HEK293T (cell line): ENCODE measurements at regions not wholly inside any gene's neighbourhood (a gene's known extent, or its start where the extent isn't known, plus 50 kb on each side); places are given as distances from the start of the nearest gene placed in this dataset.
"Not testable (repeated sequence)": the region's sequence is repeated elsewhere in the genome, so short reads cannot be mapped to it uniquely, and the experiment has no call there.

Experiments used
- CTCF ChIA-PET: fragments of 350-600 bp; formaldehyde crosslinking; extraction: SDS; loops from one replicate; lab custom pipeline; 2021; ENCODE audit warnings: antibody characterized with exemption, inconsistent platforms; lab: Yijun Ruan, JAX
- POLR2A ChIA-PET: fragments of 350-600 bp; formaldehyde crosslinking; extraction: SDS; loops from one replicate; lab custom pipeline; 2020; ENCODE audit warnings: antibody characterized with exemption, inconsistent platforms; lab: Yijun Ruan, JAX
- DNase-seq: peaks from one replicate; pipeline ENCODE4 v3.0.0; 2012; ENCODE audit warnings: mixed read lengths; ENCODE audit errors: extremely low spot score
- ARNT ChIP-seq: fragments of 450-650 bp; IDR thresholded peaks from 2 replicates; pipeline ENCODE4 v1.6.1; 2017; ENCODE audit warnings: mild to moderate bottlenecking
- BHLHE40 ChIP-seq: fragments of 450-650 bp; IDR thresholded peaks from 2 replicates; pipeline ENCODE4 v1.6.1; 2016; ENCODE audit warnings: mild to moderate bottlenecking, moderate library complexity, borderline replicate concordance
- CTBP1 ChIP-seq: fragments of 450-650 bp; IDR thresholded peaks from 2 replicates; pipeline ENCODE4 v1.6.1; 2016; ENCODE audit warnings: borderline replicate concordance
- ELF4 ChIP-seq: fragments of 450-650 bp; IDR thresholded peaks from 2 replicates; pipeline ENCODE4 v1.6.1; 2017; ENCODE audit warnings: antibody characterized with exemption
- FOXA1 ChIP-seq: fragments of 450-650 bp; IDR thresholded peaks from 2 replicates; pipeline ENCODE4 v1.6.1; 2016; ENCODE audit warnings: mild to moderate bottlenecking
- FOXK2 ChIP-seq: fragments of 450-650 bp; IDR thresholded peaks from 2 replicates; pipeline ENCODE4 v1.6.1; 2016; ENCODE audit warnings: mild to moderate bottlenecking
- FOXM1 ChIP-seq: fragments of 450-650 bp; IDR thresholded peaks from 2 replicates; pipeline ENCODE4 v1.6.1; 2017; ENCODE audit warnings: mild to moderate bottlenecking, borderline replicate concordance
- HDGF ChIP-seq: fragments of 450-650 bp; IDR thresholded peaks from 2 replicates; pipeline ENCODE4 v1.6.1; 2017; ENCODE audit warnings: antibody characterized with exemption, borderline replicate concordance
- L3MBTL2 ChIP-seq: fragments of 450-650 bp; conservative IDR thresholded peaks from 2 replicates; pipeline ENCODE4 v1.6.1; 2016; ENCODE audit warnings: mild to moderate bottlenecking
- LEF1 ChIP-seq: fragments of 450-650 bp; IDR thresholded peaks from 2 replicates; pipeline ENCODE4 v1.6.1; 2017; ENCODE audit warnings: mild to moderate bottlenecking, borderline replicate concordance
- NFRKB ChIP-seq: fragments of 450-650 bp; IDR thresholded peaks from 2 replicates; pipeline ENCODE4 v1.6.1; 2016; ENCODE audit warnings: mild to moderate bottlenecking, moderate library complexity
- SP1 ChIP-seq: fragments of 450-650 bp; IDR thresholded peaks from 2 replicates; pipeline ENCODE4 v1.6.1; 2017
- SUZ12 ChIP-seq: fragments of 450-650 bp; IDR thresholded peaks from 2 replicates; pipeline ENCODE4 v1.6.1; 2016; ENCODE audit warnings: mild to moderate bottlenecking
- TARDBP ChIP-seq: fragments of 450-650 bp; IDR thresholded peaks from 2 replicates; pipeline ENCODE4 v1.6.1; 2016
- ZNF384 ChIP-seq: fragments of 450-650 bp; IDR thresholded peaks from 2 replicates; pipeline ENCODE4 v1.6.1; 2016
- TF ChIP-seq, protein P1 (sequence below): fragments of 450-650 bp; IDR thresholded peaks from 2 replicates; pipeline ENCODE4 v1.6.1; 2016

DNA sequence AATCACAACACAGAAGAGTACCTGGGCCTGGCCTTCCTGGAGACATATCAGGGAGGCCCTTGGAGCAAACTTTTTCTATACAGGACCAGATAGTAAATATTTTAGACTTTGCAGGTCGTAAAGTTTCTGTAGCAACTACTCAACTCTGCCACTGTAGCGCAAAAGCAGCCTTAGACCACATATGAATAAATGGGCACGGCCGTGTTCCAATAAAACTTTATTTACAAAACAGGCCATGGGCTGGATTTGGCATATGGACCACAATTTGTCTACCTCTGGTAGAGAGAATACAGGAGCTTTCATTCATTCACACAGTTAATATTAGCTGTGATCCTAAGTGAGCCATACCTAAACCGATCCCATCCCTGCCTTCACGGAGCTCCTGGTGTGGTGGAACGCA, 98.6 kb upstream of the CAB39 start:
- ChIA-PET POLR2A (no interaction called here), CTCF (interaction anchor here (0.6 kb wide), 1 partner anchor 64 kb away, joined by 3 read pairs; no protein-coding TSS in a partner anchor)
- DNase-seq, result no peak
- TF ChIP-seq CTBP1 (no peak), NFRKB (no peak), ARNT (no peak), BHLHE40 (no peak), TARDBP (no peak), L3MBTL2 (no peak), LEF1 (no peak), FOXA1 (no peak), SUZ12 (no peak), SP1 (no peak), ELF4 (no peak), FOXK2 (no peak), ZNF384 (no peak), HDGF (no peak), FOXM1 (no peak)
- TF ChIP-seq, protein P1, sequence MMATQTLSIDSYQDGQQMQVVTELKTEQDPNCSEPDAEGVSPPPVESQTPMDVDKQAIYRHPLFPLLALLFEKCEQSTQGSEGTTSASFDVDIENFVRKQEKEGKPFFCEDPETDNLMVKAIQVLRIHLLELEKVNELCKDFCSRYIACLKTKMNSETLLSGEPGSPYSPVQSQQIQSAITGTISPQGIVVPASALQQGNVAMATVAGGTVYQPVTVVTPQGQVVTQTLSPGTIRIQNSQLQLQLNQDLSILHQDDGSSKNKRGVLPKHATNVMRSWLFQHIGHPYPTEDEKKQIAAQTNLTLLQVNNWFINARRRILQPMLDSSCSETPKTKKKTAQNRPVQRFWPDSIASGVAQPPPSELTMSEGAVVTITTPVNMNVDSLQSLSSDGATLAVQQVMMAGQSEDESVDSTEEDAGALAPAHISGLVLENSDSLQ, result no peak

DNA sequence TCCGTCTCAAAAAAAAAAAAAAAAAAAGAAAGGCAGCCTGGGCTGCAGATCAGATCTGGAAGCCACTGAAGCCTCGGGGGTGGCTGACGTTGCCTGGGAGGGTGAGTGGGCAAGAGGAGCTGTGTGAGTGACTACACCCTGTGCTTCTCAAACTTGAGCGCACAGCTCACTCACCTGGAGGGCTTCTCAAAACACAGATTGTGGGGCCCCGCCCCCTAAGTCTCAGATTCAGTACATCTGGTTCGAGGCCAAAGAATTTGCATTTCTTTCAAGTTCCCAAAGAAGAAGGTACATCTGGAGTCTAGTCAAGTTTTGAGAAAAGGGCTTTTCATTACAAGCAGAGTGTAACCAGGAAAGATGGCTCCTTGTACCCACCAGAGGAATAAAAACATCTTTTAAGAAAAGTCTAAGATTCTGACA, 97.7 kb upstream of the CAB39 start:
- no peak for DNase-seq
- ChIA-PET POLR2A (no interaction called here), CTCF (no interaction called here)
- no peak for TF ChIP-seq SUZ12
- TF ChIP-seq NFRKB, result no peak
- TF ChIP-seq ARNT, result no peak
- TF ChIP-seq FOXM1, result no peak
- TF ChIP-seq TARDBP, result no peak
- no peak for TF ChIP-seq SP1
- no peak for TF ChIP-seq HDGF

GRCh38 chr2:230617256-230617706, 95.4 kb upstream of the CAB39 start:
- DNase-seq, POLR2A ChIA-PET, CTCF ChIA-PET: not testable (repeated sequence)

GRCh38 chr2:230619491-230619890, 93.2 kb upstream of the CAB39 start:
- ChIA-PET CTCF (interaction anchor here (1.4 kb wide), 1 partner anchor 179 kb away, joined by 4 read pairs; no protein-coding TSS in a partner anchor), POLR2A (no interaction called here)
- TF ChIP-seq CTBP1 (no peak), FOXK2 (no peak), LEF1 (no peak), BHLHE40 (no peak), FOXA1 (no peak), SUZ12 (no peak), TARDBP (no peak), ELF4 (no peak), HDGF (no peak), SP1 (no peak), NFRKB (no peak), FOXM1 (no peak), L3MBTL2 (no peak)
- TF ChIP-seq, protein P1, result no peak
- DNase-seq, result no peak

DNA sequence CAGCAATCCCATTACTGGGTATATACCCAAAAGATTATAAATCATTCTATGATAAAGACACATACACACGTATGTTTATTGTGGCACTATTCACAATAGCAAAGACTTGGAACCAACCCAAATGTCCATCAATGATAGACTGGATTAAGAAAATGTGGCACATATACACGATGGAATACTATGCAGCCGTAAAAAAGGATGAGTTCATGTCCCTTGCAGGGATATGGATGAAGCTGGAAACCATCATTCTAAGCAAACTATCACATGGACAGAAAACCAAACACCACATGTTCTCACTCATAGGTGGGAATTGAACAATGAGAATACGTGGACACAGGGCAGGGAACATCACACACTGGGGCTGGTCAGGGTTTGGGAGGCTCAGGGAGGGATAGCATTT, 87.4 kb upstream of the CAB39 start:
- DNase-seq, POLR2A ChIA-PET, CTCF ChIA-PET: not testable (repeated sequence)

GRCh38 chr2:230627091-230627490, 85.6 kb upstream of the CAB39 start:
- CTCF ChIA-PET, DNase-seq, POLR2A ChIA-PET: not testable (repeated sequence)

DNA sequence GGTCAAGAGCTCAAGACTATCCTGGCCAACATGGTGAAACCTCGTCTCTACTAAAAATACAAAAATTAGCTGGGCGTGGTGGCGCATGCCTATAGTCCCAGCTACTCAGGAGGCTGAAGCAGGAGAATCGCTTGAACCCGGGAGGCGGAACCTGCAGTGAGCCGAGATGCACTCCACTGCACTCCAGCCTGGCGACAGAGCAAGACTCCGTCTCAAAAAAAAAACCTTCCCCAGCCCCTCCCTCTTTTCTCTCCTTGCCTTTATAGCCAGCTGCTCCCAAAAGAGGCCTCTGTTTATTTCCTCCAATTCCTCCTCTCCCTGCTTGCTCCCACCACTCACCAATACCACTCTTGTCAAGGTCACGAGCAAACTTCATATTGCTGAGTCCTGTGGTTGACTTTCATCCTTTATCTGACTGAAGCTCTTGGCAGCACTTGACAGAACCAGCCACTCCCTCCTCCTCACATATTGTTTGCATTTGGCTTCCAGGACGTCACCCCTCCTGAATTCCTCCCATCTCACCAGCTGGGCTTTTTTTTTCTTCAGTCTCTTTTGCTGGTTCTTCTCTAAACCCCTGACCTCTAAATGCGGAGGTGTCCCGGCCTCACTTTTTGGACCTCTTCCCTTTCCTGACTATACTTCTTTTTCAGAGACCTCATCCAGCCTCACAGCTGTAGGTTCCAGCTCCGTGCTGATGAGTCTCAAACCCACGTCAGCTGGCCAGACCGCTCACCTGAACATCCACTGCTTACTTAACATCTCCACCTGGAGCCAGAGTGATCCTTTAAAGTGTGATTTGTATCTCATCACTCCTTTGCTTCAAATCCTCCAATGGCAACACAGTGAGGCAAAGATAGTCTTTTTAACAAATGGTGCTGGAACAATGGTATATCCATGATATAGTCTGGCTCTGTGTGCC, 84.6 kb upstream of the CAB39 start:
- CTCF ChIA-PET, result no interaction called here
- DNase-seq, result no peak
- TF ChIP-seq ELF4, result no peak
- TF ChIP-seq FOXK2, result no peak
- no peak for TF ChIP-seq FOXM1
- POLR2A ChIA-PET, result no interaction called here

- TF ChIP-seq ELF4 (no peak), NFRKB (no peak), FOXK2 (no peak), L3MBTL2 (no peak), BHLHE40 (no peak), CTBP1 (no peak), FOXM1 (no peak), ZNF384 (no peak), TARDBP (no peak), SUZ12 (no peak), LEF1 (no peak), ARNT (no peak), HDGF (no peak), FOXA1 (no peak), SP1 (no peak)
- no peak for DNase-seq
- ChIA-PET CTCF (no interaction called here), POLR2A (no interaction called here)
Measured at GRCh38 chr2:230631470-230631869, 81.2 kb upstream of the CAB39 start.
